SU-DHL-6 (cell line): ENCODE measurements at regions not wholly inside any gene's neighbourhood (a gene's known extent, or its start where the extent isn't known, plus 50 kb on each side); places are given as distances from the start of the nearest gene placed in this dataset.

ENCODE experiments used
- H2AFZ ChIP-seq: fragments of 200-600 bp; sonication (generic); 2 replicates; pipeline ENCODE4 v1.6.1; 2014; ENCODE audit warnings: low read depth, mild to moderate bottlenecking, moderate library complexity, mixed read lengths, antibody characterized with exemption, low read length; ENCODE audit not compliant: severe bottlenecking
- H3F3A ChIP-seq: fragments of 200-600 bp; shearing (Covaris generic); 2 replicates; pipeline ENCODE4 v1.6.0; 2016; ENCODE audit warnings: antibody characterized with exemption, mild to moderate bottlenecking; ENCODE audit not compliant: insufficient read depth
- H3K27ac ChIP-seq: fragments of 200-600 bp; sonication (generic); 2 replicates; pipeline ENCODE4 v1.5.1; 2016; ENCODE audit warnings: low read depth, mild to moderate bottlenecking, low read length, moderate library complexity, mixed read lengths
- H3K27me3 ChIP-seq: fragments of 200-600 bp; sonication (generic), shearing (Covaris generic); 2 replicates; pipeline ENCODE4 v1.6.0; 2014; ENCODE audit warnings: mild to moderate bottlenecking, low read length
- H3K36me3 ChIP-seq: fragments of 200-600 bp; sonication (generic); 2 replicates; pipeline ENCODE4 v1.6.1; 2014; ENCODE audit warnings: mild to moderate bottlenecking, low read length, mixed read lengths
- H3K4me2 ChIP-seq: fragments of 300-600, 200-600 bp; shearing (Covaris generic), sonication (generic); 2 replicates; pipeline ENCODE4 v1.6.0; 2014; ENCODE audit warnings: low read length, low read depth, mild to moderate bottlenecking; ENCODE audit not compliant: poor library complexity, severe bottlenecking
- H3K4me3 ChIP-seq: fragments of 200-600 bp; sonication (generic); 2 replicates; pipeline ENCODE4 v1.5.1; 2014; ENCODE audit warnings: antibody characterized with exemption, low read length, mild to moderate bottlenecking, mixed read lengths; ENCODE audit not compliant: insufficient read depth, poor library complexity, severe bottlenecking
- H3K79me2 ChIP-seq: fragments of 200-600 bp; sonication (generic); 2 replicates; pipeline ENCODE4 v1.6.1; 2014; ENCODE audit warnings: mild to moderate bottlenecking, low read length, moderate library complexity; ENCODE audit not compliant: insufficient read depth
- H3K9ac ChIP-seq: fragments of 200-600 bp; sonication (generic); 2 replicates; pipeline ENCODE4 v1.7.0; 2014; ENCODE audit warnings: mild to moderate bottlenecking, low read length
- H3K9me2 ChIP-seq: fragments of 200-600 bp; sonication (generic); replicated peaks from 2 replicates; pipeline ENCODE4 v1.6.1; 2014; ENCODE audit warnings: low read length; ENCODE audit not compliant: insufficient read depth
- H3K9me3 ChIP-seq: fragments of 200-600 bp; sonication (generic); 2 replicates; pipeline ENCODE4 v1.6.1; 2014; ENCODE audit warnings: low read length, mixed read lengths; ENCODE audit not compliant: insufficient read depth
- H4K20me1 ChIP-seq: fragments of 200-600 bp; sonication (generic); 2 replicates; pipeline ENCODE4 v1.6.1; 2014; ENCODE audit warnings: low read depth, mild to moderate bottlenecking, antibody characterized with exemption, low read length, moderate library complexity, mixed read lengths
- EZH2phosphoT487 ChIP-seq: fragments of 200-600 bp; sonication (generic), shearing (Covaris generic); conservative IDR thresholded peaks from 2 replicates; pipeline ENCODE4 v1.6.1; 2018; ENCODE audit warnings: mild to moderate bottlenecking, antibody characterized with exemption, low read length, moderate library complexity, mixed read lengths
- TF ChIP-seq, protein P1 (sequence below): fragments of 200-600 bp; sonication (generic); IDR thresholded peaks from one replicate; pipeline ENCODE4 v1.5.1; 2017; ENCODE audit warnings: antibody characterized with exemption, mild to moderate bottlenecking, low read length, moderate library complexity; ENCODE audit not compliant: insufficient read depth, poor library complexity, severe bottlenecking

DNA sequence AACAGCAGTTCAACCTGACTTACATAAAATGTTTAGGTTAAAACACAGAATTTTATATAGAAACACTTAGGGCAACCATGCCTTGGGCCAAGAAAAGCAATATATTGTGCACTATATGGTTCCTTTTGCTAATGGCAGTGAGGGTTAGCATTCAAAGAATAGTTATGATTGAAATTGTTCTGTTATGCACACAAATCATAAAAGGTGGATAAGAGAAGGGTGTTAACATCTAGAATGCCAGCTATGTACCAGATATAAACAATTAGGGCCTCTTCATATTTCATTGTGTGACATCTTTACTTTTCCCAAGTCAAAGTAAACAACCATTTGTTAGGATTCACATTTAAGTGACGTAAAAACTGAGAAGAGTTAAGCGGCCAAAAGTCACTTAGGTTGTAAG lies 308.0 kb upstream of the B3GALT2 start:
- Histone ChIP-seq H3F3A (no peaks in the 10 kb centered on the region), H3K27me3 (no peaks in the 10 kb centered on the region), H3K9ac (no peak overlapping the region), H3K36me3 (no peaks in the 10 kb centered on the region), H3K79me2 (no peaks in the 10 kb centered on the region), H4K20me1 (no peaks in the 10 kb centered on the region), H2AFZ (no peak overlapping the region), H3K4me3 (no peak overlapping the region), H3K9me2 (no peaks in the 10 kb centered on the region), H3K27ac (no peak overlapping the region), H3K4me2 (no peak overlapping the region), H3K9me3 (no peaks in the 10 kb centered on the region)
- TF ChIP-seq, protein P1, sequence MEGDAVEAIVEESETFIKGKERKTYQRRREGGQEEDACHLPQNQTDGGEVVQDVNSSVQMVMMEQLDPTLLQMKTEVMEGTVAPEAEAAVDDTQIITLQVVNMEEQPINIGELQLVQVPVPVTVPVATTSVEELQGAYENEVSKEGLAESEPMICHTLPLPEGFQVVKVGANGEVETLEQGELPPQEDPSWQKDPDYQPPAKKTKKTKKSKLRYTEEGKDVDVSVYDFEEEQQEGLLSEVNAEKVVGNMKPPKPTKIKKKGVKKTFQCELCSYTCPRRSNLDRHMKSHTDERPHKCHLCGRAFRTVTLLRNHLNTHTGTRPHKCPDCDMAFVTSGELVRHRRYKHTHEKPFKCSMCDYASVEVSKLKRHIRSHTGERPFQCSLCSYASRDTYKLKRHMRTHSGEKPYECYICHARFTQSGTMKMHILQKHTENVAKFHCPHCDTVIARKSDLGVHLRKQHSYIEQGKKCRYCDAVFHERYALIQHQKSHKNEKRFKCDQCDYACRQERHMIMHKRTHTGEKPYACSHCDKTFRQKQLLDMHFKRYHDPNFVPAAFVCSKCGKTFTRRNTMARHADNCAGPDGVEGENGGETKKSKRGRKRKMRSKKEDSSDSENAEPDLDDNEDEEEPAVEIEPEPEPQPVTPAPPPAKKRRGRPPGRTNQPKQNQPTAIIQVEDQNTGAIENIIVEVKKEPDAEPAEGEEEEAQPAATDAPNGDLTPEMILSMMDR, result no peak
- TF ChIP-seq EZH2phosphoT487, result no peak

DNA sequence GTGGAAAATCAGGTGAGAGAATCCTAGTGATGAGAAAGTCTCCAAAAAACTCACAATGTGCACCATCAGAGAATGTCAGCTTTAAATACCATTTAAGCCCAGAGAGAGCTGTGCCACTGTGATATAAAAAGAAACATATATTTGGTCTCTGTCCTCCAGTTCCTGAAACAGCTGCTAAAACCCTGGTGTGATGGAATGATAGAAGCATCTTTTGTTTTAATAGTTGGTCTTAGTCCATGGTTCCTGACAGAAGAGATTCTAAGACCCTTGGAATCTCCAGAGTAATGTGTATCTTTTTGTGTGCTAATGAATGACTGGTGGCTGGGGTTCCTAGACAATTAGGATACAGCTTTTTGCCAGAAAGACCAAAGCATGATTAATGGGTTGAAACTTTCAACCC lies 302.8 kb upstream of the B3GALT2 start:
- Histone ChIP-seq H3K4me3 (no peak overlapping the region), H3K36me3 (no peaks in the 10 kb centered on the region), H3F3A (no peaks in the 10 kb centered on the region), H3K9me3 (no peaks in the 10 kb centered on the region; the same call in 1 of the 2 replicates), H2AFZ (no peak overlapping the region), H3K9me2 (no peaks in the 10 kb centered on the region), H3K4me2 (no peak overlapping the region), H4K20me1 (no peaks in the 10 kb centered on the region), H3K27ac (no peak overlapping the region), H3K9ac (no peak overlapping the region), H3K27me3 (no peaks in the 10 kb centered on the region), H3K79me2 (no peaks in the 10 kb centered on the region)
- TF ChIP-seq, protein P1, result no peak
- no peak for TF ChIP-seq EZH2phosphoT487

DNA sequence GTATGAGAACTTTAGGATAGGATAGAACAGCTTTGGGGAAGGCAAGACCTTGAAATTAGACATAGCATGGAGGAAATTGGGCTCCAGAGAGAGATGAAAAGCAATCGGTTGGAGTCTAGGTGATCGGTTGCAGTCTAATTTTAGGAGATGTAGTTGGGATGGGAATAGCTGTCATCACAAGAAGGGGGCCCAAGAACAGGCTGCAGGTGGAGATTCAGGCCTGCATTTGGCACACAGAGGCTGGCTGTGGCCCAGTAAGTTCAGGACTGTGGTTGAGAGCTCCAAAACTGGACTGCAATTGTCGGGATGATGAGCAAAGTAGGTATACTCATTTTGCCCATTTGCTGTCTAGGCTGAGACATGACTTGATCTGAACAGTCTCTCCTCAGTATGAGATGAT lies 301.3 kb upstream of the B3GALT2 start:
- TF ChIP-seq EZH2phosphoT487, result no peak
- TF ChIP-seq, protein P1, result no peak
- Histone ChIP-seq H4K20me1 (no peaks in the 10 kb centered on the region), H3K9ac (no peak overlapping the region)

More for the DNA sequence above, 301.3 kb upstream of the B3GALT2 start:
- no peaks in the 10 kb centered on the region for H3F3A ChIP-seq
- H3K9me2 ChIP-seq, result no peaks in the 10 kb centered on the region
- H3K79me2 ChIP-seq, result no peaks in the 10 kb centered on the region
- H2AFZ ChIP-seq, result no peak overlapping the region
- no peaks in the 10 kb centered on the region for H3K36me3 ChIP-seq
- H3K4me2 ChIP-seq, result no peak overlapping the region
- H3K27me3 ChIP-seq, result no peaks in the 10 kb centered on the region
- H3K9me3 ChIP-seq, result no peaks in the 10 kb centered on the region; the same call in 1 of the 2 replicates
- H3K4me3 ChIP-seq, result no peak overlapping the region
- H3K27ac ChIP-seq, result no peak overlapping the region
